DOHH2 (cell line): ENCODE measurements at regions not wholly inside any gene's neighbourhood (a gene's known extent, or its start where the extent isn't known, plus 50 kb on each side); places are given as distances from the start of the nearest gene placed in this dataset.

Experiments used
- H3F3A ChIP-seq: fragments of 200-600 bp; sonication (generic), shearing (Covaris generic); 2 replicates; pipeline ENCODE4 v1.6.0; 2016; ENCODE audit warnings: antibody characterized with exemption, mild to moderate bottlenecking; ENCODE audit not compliant: control insufficient read depth, insufficient read depth
- H3K27ac ChIP-seq: fragments of 200-600 bp; sonication (generic); 2 replicates; pipeline ENCODE4 v1.5.1; 2014; ENCODE audit warnings: low read depth, mild to moderate bottlenecking, low read length, moderate library complexity
- H3K27me3 ChIP-seq: fragments of 200-600 bp; sonication (generic); 2 replicates; pipeline ENCODE4 v1.6.1; 2014; ENCODE audit warnings: mild to moderate bottlenecking, low read length, mixed read lengths; ENCODE audit not compliant: control insufficient read depth
- H3K36me3 ChIP-seq: fragments of 200-600 bp; sonication (generic); 2 replicates; pipeline ENCODE4 v1.6.1; 2014; ENCODE audit warnings: mild to moderate bottlenecking, low read length, moderate library complexity, mixed read lengths; ENCODE audit not compliant: control insufficient read depth
- H3K4me1 ChIP-seq: fragments of 200-600 bp; sonication (generic); 2 replicates; pipeline ENCODE4 v1.6.1; 2014; ENCODE audit warnings: mild to moderate bottlenecking, low read length, mixed read lengths; ENCODE audit not compliant: control insufficient read depth
- H3K4me2 ChIP-seq: fragments of 200-600 bp; sonication (generic); 2 replicates; pipeline ENCODE4 v1.6.0; 2014; ENCODE audit warnings: mild to moderate bottlenecking, low read length, moderate library complexity
- H3K4me3 ChIP-seq: fragments of 200-600 bp; sonication (generic); 2 replicates; pipeline ENCODE4 v1.5.1; 2014; ENCODE audit warnings: mild to moderate bottlenecking, low read length, mixed read lengths
- H3K79me2 ChIP-seq: fragments of 200-600 bp; sonication (generic); 2 replicates; pipeline ENCODE4 v1.6.1; 2014; ENCODE audit warnings: mild to moderate bottlenecking, low read length, mixed read lengths; ENCODE audit not compliant: control insufficient read depth
- H3K9me2 ChIP-seq: fragments of 200-600 bp; sonication (generic); replicated peaks from 2 replicates; pipeline ENCODE4 v1.6.1; 2014; ENCODE audit warnings: mild to moderate bottlenecking, low read length, mixed read lengths; ENCODE audit not compliant: control insufficient read depth
- H3K9me3 ChIP-seq: fragments of 200-600 bp; sonication (generic); 2 replicates; pipeline ENCODE4 v1.6.1; 2014; ENCODE audit warnings: antibody characterized with exemption, low read length, mixed read lengths; ENCODE audit not compliant: control insufficient read depth, insufficient read depth
- H4K20me1 ChIP-seq: fragments of 200-600 bp; sonication (generic); 2 replicates; pipeline ENCODE4 v1.6.0; 2014; ENCODE audit warnings: low read depth, mild to moderate bottlenecking, antibody characterized with exemption, low read length, moderate library complexity; ENCODE audit not compliant: control insufficient read depth, insufficient read depth
- EZH2phosphoT487 ChIP-seq: fragments of 200-600 bp; sonication (generic); IDR thresholded peaks from 2 replicates; pipeline ENCODE4 v1.6.1; 2017; ENCODE audit warnings: borderline replicate concordance, mild to moderate bottlenecking, antibody characterized with exemption, low read length, moderate library complexity, mixed read lengths
- TF ChIP-seq, protein P1 (sequence below): fragments of 200-600 bp; sonication (generic); IDR thresholded peaks from one replicate; pipeline ENCODE4 v1.5.1; 2014; ENCODE audit warnings: antibody characterized with exemption, mild to moderate bottlenecking, low read depth, low read length; ENCODE audit not compliant: poor library complexity, severe bottlenecking

DNA sequence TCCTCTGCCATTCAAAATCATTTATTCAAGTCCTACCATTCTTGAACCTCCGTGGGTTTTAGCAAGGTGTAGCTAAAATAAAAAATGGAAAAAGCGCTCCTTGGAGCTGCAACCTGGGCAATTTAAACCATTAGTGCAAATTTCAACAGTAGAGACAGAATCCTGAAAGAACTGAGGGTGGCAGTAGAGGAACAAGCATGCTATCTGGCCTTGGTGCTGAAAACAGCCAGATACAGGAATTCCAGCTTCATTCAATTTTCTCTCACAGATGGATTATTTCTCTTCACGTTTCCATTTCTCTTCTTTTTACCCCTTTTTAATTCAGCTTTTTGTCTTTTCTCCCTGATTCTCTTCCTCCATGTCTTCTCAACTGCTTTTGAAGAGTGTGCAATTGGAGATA is 77.7 kb downstream of the OTUD1 start:
- Histone ChIP-seq H3K27ac (no peak overlapping the region), H3K4me2 (no peak overlapping the region), H3K4me1 (peaks cover 12% of the 10 kb centered on the region), H4K20me1 (no peaks in the 10 kb centered on the region), H3K36me3 (no peaks in the 10 kb centered on the region), H3K27me3 (no peaks in the 10 kb centered on the region), H3K9me3 (no peaks in the 10 kb centered on the region), H3K9me2 (no peaks in the 10 kb centered on the region), H3K79me2 (no peaks in the 10 kb centered on the region), H3K4me3 (no peak overlapping the region), H3F3A (no peaks in the 10 kb centered on the region)
- TF ChIP-seq EZH2phosphoT487 = no peak
- TF ChIP-seq, protein P1, sequence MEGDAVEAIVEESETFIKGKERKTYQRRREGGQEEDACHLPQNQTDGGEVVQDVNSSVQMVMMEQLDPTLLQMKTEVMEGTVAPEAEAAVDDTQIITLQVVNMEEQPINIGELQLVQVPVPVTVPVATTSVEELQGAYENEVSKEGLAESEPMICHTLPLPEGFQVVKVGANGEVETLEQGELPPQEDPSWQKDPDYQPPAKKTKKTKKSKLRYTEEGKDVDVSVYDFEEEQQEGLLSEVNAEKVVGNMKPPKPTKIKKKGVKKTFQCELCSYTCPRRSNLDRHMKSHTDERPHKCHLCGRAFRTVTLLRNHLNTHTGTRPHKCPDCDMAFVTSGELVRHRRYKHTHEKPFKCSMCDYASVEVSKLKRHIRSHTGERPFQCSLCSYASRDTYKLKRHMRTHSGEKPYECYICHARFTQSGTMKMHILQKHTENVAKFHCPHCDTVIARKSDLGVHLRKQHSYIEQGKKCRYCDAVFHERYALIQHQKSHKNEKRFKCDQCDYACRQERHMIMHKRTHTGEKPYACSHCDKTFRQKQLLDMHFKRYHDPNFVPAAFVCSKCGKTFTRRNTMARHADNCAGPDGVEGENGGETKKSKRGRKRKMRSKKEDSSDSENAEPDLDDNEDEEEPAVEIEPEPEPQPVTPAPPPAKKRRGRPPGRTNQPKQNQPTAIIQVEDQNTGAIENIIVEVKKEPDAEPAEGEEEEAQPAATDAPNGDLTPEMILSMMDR = peak; percentile 45

DNA sequence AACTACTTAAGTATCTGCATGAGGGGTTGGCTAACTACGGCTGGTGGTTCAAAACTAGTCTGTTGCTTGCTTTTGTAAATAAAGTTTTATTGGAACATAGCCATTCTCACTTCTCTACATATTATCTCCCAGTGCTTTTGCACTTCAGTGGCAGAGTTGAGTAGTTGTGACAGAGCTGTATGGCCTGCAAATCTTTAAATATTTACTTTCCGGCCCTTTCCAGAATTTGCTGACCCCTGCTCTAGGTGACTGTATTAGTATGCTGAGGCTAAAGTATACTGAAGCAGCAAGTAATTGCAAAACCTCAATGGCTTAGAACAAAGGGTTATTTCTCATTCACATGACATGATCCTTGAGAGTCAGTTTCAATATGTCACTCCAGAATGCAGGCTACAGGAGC is 78.3 kb downstream of the OTUD1 start:
- no peak overlapping the region for H3K4me3 ChIP-seq
- TF ChIP-seq, protein P1 = no peak
- no peak for TF ChIP-seq EZH2phosphoT487
- H3K36me3 ChIP-seq = no peaks in the 10 kb centered on the region
- H3K79me2 ChIP-seq = no peaks in the 10 kb centered on the region
- no peak overlapping the region for H3K4me2 ChIP-seq
- H3K27me3 ChIP-seq = no peaks in the 10 kb centered on the region
- no peaks in the 10 kb centered on the region for H4K20me1 ChIP-seq
- no peaks in the 10 kb centered on the region for H3F3A ChIP-seq
- H3K9me3 ChIP-seq = no peaks in the 10 kb centered on the region
- H3K27ac ChIP-seq = no peak overlapping the region
- H3K4me1 ChIP-seq = peaks cover 18% of the 10 kb centered on the region
- no peaks in the 10 kb centered on the region for H3K9me2 ChIP-seq

- Histone ChIP-seq H3K36me3 (no peaks in the 10 kb centered on the region), H3K4me2 (peak overlapping the region; percentile 49), H3K9me3 (no peaks in the 10 kb centered on the region), H3K79me2 (no peaks in the 10 kb centered on the region), H3K4me1 (peaks cover 39% of the 10 kb centered on the region), H4K20me1 (no peaks in the 10 kb centered on the region), H3K27me3 (no peaks in the 10 kb centered on the region), H3F3A (no peaks in the 10 kb centered on the region), H3K4me3 (peak overlapping the region; percentile 11; the same call in 1 of the 2 replicates), H3K9me2 (no peaks in the 10 kb centered on the region), H3K27ac (peak overlapping the region; percentile 31)
- TF ChIP-seq, protein P1 = no peak
- no peak for TF ChIP-seq EZH2phosphoT487
These were observed 82.9 kb downstream of the OTUD1 start for GRCh38 chr10:23521735-23522134.
